GM12873 (cell line): ENCODE measurements at regions not wholly inside any gene's neighbourhood (a gene's known extent, or its start where the extent isn't known, plus 50 kb on each side); places are given as distances from the start of the nearest gene placed in this dataset.

Source experiments
- TF ChIP-seq, protein P1 (sequence below): IDR thresholded peaks from 2 replicates; pipeline ENCODE4 v1.5.1; 2012; ENCODE audit warnings: low read depth, mild to moderate bottlenecking, moderate library complexity, low read length, control low read depth; ENCODE audit not compliant: insufficient read depth; ENCODE audit errors: missing control alignments

DNA sequence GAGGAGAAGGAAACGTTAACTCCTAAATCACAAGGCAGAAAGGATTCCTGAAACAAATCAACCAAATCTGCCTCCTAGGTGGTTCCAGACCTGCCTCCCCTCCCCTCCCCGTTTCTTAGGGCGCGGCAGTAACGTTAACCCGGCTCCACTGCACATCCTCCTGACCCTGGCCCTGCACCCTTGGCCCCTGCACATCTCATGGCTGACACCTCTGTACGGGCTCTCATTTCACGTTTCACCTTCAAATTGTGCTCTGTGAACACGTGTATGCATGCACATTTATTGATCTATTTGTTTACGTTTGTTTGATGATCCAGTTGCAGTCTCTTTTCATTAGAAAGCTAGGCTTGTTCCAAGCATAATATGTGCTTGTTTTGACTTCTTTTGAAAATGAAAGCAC is 358.1 kb downstream of the ADGRD1 start:
- TF ChIP-seq, protein P1, sequence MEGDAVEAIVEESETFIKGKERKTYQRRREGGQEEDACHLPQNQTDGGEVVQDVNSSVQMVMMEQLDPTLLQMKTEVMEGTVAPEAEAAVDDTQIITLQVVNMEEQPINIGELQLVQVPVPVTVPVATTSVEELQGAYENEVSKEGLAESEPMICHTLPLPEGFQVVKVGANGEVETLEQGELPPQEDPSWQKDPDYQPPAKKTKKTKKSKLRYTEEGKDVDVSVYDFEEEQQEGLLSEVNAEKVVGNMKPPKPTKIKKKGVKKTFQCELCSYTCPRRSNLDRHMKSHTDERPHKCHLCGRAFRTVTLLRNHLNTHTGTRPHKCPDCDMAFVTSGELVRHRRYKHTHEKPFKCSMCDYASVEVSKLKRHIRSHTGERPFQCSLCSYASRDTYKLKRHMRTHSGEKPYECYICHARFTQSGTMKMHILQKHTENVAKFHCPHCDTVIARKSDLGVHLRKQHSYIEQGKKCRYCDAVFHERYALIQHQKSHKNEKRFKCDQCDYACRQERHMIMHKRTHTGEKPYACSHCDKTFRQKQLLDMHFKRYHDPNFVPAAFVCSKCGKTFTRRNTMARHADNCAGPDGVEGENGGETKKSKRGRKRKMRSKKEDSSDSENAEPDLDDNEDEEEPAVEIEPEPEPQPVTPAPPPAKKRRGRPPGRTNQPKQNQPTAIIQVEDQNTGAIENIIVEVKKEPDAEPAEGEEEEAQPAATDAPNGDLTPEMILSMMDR: no peak

DNA sequence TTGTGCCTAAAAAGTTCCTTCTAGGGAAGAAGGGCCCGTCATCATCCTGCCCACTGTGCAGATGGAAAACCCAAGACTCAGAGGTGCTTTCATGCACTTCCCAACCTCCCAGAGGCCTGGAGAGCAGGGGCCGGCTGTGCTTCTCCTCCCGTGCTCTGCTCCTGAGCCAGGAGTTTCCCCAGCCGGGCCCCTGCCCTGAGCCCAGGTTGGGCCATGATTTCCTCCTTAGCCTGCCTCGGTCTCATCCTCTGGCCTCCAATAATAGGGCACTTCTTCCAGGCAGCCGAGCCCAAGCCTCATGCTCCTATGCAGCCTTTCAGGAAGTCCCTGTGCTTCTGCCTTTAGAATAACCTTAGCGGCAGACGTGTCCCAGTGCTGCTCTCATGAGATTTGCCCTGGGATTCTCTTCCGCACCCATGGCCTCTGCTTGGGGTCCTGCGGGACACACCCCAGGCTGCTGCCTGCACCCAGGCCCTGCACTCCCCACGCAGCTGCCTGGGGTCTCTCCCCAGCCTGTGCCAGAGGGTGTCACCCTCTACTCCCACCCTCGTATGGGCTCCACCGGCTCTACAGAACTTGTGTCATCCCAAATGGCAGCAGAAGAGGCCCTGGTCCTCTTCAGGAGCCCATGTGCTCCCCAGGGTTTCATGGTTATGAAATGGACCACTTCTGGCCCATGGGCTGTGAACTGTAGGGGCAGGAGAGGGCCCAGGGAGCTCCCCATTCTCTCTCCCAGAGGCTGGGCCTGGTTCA is 359.3 kb downstream of the ADGRD1 start:
- TF ChIP-seq, protein P1: no peak

DNA sequence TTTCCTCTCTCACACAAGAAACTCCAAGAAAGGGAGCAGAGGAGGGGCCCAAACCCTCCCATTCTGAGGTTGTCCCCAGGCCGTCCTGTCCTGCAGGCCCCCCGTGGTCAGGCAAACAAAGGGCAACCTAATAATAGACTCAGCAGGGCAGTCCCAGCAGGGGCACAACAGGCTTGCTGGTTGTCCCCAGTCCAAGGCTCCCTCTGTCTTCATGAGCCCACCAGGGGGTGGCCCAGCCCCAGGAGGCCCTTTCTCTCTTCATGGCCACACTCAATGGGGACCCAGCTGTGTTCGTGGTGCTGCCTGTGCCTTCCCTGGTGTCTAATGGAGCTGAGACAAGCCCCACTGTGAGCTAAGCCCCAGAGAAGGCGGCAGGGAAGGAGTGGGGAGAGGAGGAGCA is 359.9 kb downstream of the ADGRD1 start:
- TF ChIP-seq, protein P1: no peak

DNA sequence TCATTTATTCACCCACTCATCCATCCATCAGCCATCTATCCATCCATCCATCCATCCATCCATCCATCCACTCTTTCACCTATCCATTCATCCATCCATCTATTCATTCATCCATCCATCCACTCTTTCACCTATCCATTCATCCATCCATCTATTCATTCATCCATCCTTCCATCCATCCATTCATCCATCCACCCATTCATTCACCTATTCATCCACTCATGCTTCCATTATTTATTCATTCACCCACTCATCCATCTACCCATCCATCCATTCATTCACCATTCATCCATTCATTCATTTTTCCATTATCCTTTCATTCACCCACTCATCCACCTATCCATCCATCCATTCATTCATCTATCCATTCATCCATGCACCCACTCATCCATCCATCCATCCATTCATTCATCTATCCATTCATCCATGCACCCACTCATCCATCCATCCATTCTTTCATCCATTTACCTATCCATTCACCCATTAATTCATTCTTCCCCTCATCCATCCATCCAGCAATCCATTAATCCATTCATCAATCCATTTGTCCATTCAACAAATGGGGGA is 360.9 kb downstream of the ADGRD1 start:
- TF ChIP-seq, protein P1: no peak

DNA sequence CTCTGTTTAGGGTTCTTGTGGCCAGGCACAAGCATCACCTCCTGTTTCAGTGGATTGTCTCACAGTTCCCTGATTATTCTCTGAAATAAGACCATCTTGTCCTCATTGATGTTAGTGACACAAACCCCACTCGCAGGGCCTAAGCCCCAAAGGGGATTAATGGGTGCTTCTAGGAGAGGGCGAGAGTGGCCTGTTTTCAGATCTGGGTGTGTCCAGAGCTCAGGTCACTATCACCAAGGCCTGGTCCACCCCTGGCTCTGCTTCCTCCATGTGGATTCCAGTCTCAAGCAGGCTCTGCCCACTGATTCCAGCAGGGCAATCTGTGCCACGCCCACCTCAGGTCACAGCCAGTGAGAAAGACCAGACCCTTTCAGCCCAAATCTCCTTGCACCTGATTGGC is 361.9 kb downstream of the ADGRD1 start:
- TF ChIP-seq, protein P1: no peak

DNA sequence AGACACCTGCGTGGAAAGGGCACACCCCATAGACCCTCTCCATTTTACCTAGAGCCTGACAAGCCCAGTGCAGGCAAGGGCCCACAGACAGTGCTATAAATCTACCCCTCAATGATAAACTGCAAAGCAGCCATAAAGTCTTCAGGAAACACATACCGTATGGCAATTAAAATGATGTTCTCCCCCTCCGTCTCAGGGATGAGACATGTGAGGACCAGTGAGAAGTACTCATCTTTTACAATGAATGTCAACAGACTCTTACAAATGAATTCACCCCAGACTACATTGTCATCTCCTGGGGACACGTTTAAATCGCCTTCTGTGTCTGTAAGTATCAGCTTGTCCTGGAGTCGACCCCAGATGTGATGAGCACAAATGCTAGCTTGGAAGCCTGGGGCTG is 362.7 kb downstream of the ADGRD1 start:
- TF ChIP-seq, protein P1: no peak

DNA sequence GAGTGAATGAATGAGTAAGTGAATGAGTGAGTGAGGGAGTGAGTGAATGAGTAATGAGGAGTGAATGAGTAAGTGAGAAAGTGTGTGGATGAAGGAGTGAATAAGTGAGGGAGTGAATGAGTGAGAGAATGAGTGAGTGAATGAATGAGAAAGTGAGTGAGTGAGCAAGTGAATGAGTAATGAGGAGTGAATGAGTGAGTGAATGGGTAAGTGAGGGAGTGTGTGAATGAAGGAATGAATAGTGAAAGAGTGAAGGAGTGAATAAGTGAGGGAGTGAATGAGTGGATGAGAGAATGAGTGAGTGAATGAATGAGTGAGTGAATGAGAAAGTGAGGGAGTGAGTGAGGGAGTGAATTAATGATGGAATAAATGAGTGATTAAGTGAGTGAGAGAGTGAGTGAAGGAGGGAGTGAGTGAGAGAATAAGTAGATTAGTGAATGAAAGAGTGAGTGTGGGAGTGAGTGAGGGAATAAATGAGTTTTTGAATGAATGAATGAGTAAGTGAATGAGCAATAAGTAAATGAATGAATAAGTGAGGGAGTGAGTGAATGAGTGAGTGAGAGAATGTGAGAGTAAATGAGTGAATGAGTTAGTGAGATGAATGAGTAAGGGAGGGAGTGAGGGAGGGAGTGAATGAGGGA is 364.5 kb downstream of the ADGRD1 start:
- TF ChIP-seq, protein P1: no peak
